COLO829 (cell line): ENCODE measurements at regions not wholly inside any gene's neighbourhood (a gene's known extent, or its start where the extent isn't known, plus 50 kb on each side); places are given as distances from the start of the nearest gene placed in this dataset.

Experiments used
- DNase-seq: peaks from one replicate; pipeline ENCODE4 v3.0.0; 2012; ENCODE audit warnings: low spot score

DNA sequence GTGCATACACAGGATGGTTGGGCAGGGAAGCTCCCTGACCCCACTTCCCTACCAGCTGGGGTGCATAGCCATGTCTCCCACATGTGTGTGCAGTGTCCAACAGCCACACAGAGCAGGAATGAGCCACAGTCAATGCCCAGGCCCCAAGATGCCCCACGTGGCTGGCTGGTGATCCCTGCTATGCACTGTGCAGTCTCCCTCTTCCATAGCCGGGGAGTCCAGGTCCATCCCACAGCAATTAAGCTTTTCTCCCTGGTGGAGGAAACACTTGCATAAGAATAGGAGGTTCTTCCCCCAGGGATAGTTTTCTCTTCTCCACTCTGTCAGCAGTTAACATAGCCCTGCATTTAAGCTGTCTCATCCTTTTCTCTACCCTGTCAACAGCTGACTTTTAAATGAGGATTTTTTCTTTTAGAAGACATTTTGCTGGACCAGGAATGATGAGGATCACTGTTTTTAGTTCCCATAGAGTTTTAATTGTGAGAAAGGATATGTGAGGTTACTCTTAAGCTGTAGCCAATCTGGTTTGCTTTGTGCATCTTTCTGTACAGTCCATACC is 396.5 kb upstream of the VWC2 start:
- no peak for DNase-seq

DNA sequence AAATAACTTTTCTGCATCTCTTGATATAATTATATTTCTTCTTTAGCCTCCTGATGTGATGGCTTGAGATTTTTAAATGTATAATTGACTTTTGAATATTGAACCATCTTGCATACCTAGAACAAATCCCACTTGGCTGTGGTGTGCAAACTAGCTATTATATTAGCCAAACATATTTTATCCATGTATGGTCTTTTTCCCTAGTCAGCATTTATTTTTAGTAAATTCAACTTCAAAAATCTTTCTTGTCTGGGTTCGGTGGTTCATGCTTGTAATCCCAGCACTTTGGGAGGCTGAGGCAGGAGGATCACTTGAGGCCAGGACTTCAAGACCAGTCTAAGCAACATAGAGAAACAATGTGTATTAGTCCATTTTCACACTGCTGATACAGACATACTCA is 386.6 kb upstream of the VWC2 start:
- no peak for DNase-seq

DNA sequence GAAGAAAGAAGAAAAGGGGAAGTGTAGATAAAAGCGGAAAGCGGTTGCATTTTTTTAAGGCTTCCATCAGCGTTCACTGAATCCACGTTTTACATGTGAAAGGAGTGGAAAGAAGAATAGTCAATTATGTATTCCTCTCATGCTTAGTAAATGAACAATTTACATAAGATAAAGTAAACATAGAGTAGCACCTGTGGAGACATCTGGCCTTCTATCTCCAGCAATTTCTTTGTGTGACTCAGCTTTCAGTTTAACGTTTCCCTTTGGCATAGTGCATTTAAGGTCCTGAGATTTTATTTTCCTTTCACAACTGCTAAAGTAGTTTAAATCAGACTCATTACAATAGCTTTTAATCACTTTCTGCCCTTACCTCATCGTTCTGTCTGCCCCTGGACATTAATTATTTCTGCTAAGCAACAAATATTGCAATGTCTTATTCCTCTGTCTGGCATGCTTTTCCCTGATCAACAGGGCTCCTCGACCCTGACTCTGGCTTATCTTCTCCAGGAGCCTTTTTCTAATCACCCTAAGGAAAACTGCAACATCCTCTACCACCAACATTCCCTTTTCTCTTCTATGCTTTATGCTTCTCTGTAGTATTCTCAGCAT is 383.5 kb upstream of the VWC2 start:
- DNase-seq = no peak

DNA sequence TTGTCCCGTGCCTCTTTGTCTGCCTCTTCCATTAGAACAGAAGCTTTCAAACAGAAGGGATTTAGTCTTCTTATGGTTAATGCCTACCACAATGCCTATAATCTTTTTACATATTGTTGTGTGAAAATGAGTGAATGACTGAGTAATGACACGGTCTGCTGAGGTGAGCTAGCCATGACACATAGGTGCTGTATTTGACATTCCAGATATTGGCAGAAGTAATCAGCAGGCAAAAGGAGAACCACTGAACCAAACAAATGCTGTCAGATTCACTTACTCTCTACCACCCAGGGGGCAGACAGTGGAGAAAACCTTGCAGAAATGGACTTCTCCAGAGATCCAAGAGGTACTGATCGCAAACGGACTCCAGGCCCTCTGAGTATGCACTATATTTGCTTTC is 377.2 kb upstream of the VWC2 start:
- no peak for DNase-seq

DNA sequence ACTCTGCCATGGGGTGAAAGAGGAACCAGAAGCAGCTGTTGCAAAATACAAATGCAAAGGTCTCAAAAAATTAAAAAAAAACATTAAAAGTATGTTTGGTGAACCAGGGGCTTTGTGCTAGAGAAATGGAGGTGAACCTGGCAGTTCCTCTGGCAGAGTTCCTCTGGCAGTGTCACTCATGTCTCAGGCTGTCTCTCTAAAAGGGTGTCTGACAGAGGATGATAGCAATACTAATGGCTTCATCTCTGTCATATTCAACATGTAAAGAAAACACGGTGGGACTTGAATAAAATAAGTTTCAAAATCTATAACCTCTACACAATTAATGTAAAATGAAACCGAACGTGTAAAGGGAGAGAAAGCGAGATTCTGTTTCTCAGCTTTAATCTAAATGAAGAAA is 375.7 kb upstream of the VWC2 start:
- no peak for DNase-seq

DNA sequence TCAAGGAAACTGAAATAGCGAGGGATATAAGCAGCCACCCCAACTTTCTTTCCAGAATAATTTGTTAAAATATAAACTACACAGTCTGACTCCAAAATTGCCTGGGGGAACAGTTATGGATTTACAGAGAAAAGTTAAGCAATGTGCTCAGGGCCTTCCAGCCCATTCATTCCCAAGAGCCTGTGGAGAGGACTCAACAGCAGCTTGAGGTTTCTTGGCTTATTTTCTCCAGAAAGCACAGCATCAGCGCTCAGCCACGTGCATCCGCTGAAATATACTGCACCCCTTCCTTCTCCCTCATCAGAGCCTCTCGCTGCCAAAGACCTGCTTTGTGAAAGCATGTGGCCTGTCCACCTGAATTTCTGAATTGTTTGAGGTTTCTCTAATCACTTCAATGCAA is 375.2 kb upstream of the VWC2 start:
- DNase-seq = no peak

DNA sequence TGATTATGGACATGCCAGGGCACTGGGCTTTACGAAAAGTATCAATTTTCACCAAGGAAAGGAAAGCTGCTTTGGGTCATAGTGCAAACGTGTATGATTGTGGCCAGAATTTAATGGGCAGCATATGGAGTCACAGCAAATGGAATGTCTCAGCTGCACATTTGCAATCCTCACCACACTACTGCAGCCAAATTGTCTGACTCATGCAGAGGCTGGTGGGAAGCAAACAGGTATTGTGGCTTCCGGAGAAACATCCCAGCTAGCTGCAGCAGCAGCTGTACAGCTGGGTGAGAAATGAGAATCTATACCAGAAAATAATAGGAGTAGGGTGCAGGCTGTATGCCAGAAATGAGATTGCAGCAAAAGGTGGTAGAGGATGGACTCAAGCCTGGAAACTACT is 374.7 kb upstream of the VWC2 start:
- DNase-seq = no peak

DNA sequence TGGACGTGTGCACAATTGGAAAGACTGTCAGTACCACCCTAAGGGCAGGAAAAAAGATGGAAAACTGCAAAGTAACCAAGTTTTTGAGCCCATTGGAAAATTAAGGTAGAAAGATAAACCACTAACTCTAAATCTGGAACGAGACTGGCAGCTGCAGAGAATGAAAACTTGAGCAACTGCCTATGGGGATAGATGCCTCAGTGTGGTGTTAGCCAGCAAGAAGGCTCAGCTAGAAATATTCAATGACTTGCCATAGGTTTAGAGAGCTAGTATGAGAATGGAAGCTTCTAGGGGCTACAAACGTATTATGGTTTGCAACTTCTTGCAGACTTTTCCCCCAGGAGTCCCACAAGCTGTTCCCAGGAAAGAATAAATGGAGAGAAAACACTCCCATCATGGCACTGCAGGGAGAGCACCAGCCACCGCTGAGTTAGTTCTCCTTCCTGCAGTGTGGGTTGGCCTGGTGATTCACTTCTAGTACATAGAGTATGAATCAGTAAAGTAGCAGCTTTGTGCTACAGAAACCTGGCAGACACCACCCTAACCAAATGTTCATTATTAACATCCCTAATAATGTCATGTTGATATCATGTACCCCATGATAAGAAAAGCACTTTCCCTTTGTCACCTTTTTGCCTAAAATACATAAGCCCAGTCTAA is 372.4 kb upstream of the VWC2 start:
- no peak for DNase-seq

DNA sequence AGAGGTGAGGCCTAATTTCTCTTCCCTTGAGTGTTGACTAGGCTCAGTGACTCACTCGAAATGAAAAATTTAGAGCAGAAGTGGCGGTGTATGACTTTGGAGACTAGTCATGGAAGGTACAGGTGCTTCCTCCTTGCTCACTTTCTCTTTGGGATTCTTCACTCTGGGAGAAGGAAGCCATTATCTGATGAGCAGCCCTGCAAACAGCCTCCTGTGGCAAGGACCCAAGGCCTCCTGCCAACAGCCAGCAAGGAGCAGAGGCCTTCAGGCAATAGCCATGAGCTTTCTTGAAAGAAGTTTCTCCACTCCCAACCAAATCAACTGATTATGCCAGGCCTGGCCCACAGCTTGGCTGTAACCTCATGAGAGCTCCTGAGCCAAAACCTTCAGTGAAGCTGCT is 369.6 kb upstream of the VWC2 start:
- no peak for DNase-seq

DNA sequence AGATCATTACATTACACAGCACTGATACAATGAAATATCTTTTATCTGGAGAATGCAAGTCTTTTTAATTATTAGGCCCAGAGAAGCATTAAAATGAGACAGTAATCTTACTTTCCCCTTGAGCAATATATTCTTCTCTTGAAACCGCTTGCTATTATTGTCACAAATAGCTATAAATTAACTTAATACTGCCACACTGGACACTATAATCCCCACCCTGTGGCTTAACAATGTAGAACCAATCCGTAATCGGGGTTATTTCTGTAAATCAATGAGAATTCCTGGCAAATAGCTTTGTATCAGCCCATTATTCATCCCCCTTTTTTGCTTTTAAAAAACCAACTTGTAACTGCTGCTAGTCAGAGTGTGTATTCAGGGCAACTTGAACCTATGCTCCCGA is 366.2 kb upstream of the VWC2 start:
- DNase-seq = no peak

DNA sequence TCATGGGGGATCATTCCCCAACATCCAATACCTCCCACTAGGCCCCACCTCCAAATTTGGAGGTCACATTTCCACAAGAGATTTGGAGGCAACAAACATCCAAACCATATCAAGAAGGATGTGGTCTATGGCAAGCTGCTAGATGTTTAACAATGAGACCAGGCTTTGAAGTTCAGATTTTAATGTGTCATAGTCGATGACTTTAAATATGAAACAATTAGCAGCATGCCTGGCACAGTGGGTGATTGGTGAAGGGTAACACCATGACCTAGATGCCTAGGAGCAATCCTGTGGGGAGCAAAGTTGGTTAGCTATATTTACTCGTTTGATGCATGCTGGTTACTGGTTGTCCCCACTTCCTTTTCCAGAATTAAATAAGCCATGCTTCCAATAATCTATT is 356.4 kb upstream of the VWC2 start:
- DNase-seq = no peak

DNA sequence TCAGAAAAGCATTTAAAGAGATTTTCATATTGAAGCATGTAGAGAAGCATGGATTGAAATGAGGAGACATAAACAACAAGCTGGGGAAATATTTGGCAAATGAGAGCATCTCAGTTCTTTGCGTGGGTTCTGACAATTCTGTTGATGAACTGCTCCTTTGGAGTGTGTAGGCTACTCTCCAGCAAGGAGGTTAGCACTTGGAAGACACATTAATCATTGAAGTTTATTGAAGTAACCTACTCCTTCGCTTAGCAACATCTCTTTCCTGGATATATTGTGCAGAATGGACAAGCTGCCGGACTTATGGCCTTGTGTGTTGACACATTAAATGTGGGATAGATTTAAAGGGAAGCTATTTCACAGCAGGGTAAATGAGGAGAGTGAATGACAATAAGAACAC is 354.5 kb upstream of the VWC2 start:
- no peak for DNase-seq

DNA sequence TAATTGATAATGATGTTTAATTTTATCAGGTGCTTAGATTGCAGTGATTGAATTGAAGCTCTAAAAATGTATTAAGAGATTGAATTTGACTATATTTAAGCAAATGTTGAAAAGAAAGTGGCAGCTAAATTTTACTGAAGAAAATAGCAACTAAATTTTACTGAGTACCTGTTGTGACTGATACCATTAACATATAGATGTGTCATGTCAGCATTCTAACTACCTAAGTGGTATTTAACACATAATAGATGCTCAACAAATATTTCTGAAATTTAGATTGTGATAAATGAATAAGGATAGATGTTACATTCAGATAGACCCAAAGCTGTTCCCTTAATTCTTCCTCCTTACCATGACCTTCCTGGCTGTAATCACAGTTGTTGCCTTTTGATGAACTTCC is 350.9 kb upstream of the VWC2 start:
- no peak for DNase-seq

DNA sequence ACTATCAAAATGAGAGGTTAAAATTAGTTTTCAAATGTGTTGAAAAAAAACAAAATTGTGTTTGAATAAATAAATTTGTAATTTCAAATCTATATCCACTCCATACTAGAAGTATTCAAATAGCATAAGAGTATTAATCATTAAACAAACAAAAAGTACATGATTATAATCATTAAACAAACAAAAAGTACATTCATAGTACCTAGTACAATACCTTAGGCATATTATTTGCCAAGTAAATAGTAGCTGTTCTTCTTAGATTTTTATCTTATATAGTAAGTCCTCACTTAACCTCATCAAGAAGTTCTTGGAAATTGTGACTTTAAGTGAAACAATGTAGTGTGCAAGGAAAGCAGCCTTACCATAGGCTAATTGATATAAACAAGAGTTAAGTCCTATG is 349.3 kb upstream of the VWC2 start:
- DNase-seq = no peak

DNA sequence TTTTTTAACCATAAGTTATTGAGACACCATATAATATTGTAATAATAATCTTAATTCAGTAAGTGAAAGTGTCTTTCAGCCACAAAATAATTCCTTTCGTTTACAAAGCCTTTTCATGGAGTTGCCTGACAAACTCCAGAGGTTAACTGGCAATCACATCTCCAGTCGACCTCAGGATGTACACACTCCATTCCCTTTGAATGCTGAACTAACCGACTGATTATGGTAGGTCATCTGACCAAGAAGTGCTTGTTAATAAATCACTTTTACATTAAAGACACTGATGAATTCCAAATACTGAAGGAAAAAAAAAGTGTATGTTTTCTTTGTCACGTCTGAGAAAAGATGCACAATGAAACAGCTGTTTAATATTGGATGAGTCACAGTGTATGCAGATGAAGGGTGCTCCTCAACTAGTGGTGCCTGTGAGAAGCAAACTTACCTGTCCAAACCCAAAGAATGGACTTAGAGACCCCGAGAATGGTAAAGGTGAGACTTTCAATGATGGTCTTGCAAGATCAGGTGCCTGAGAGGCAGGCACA is 348.1 kb upstream of the VWC2 start:
- DNase-seq = no peak

DNA sequence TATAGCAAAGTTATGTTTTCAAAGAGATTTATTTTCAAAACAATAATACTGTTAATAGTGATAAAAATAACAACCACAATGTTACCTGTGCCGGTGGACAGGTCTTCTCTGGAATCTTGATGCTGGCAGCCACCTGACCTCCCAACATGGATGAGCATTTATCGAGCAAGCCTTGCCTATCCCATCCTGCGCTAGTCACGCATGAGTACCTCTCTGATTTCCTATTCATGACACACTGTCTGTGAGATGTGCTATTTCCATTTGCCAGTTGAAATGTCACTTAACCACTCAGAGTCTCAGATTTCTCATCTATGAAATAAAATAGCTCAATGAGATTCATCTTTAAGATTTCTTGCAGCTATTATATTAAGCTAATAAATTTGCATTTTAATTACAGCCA is 341.2 kb upstream of the VWC2 start:
- DNase-seq = no peak

DNA sequence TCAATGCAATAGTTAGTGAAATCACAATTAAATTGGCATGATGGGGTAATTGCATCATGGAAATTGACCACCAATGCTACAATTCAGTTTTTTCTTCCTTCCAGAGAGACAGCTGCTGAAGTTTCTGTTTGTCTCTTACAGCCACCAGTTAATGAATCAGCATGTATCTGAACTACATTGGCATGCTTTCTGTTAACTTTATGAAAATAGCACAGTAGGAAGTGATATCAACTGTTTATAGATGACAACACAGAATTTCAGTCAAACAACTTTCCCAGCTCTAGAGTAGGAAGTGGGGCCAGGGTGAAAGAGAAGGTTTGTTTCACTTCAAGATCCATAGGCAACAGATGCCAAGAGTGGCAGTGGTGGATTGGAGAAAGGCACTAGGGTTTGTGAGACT is 339.6 kb upstream of the VWC2 start:
- no peak for DNase-seq

DNA sequence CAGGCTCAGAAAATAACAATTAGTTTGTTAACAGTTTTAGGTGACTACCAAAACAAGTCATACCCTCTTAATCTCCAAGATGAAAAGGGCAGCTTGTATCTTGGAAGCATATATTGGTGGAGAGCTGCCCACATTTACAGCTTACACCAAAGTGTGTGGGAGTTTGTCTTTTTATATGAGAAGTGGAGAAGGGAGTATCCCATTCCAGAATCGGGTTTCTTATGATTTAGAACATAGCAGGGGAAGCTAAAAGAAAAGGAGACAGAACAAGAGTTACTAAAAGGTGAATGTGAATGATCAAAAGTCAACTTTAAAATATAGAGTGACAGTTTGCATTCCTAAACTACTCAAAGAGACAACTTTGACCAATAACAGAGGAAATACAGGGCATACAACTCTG is 338.6 kb upstream of the VWC2 start:
- no peak for DNase-seq

DNA sequence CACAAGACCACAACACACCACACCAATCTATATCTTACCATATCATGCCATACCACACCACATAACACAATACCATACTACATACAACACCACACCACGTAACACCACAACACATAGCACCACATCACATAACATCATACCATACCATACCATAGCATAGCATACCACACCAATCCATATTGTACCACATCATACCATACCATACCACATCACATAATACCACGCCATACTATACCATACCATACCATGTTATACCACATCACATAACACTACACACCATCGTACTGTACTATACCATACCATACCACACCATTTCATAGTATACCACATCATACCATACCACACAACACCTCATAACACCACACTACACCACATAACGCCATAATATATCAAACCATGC is 335.2 kb upstream of the VWC2 start:
- no peak for DNase-seq

DNA sequence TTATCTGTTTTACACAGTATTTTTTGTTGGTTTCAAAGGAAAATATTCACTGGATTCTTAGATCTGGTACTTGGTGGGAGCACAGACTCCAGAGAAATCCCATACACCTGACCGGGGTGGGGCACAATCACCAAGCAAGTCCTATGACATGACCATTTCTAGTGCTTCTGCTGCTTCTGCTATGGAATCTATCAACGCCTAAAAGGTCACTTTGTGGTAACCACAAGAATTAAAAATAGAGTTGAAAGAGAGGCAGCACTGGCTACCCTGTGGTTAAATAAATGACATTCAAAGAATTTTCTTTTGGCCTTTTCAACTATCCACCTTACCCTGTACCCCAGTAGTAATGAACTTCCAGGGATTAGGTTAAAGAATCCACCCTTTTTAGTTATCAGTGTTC is 329.9 kb upstream of the VWC2 start:
- no peak for DNase-seq

DNA sequence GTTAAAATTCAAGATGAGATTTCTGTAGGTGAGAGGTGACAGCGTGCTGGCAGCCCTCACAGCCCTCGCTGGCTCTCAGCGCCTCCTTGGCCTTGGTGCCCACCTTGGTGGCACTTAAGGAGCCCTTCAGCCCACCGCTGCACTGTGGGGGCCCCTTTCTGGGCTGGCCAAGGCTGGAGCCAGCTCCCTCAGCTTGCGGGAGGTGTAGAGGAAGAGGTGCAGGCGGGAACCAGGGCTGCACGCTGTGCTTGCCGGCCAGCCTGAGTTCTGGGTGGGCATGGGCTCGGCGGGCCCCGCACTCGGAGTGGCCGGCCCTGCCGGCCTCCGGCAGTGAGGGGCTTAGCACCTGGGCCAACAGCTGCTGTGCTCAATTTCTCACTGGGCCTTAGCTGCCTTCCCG is 320.0 kb upstream of the VWC2 start:
- DNase-seq = no peak

DNA sequence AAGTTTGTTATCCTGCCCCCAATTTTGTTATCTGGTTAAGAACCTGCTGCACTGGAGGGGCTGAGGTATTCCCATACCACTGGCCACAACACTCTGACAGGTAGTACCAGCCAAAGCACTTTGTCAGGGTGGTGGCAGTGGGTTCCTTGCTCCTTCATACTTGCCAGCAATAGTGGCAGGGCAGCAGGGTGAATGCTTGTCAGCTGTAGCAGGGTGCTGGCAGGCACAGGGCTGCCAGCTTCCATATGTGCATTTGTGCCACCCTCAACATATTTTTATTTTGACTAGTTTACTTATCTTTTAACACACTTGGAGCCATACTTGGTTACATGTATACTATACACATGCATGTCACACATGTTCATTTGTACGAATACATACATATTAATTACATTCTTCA is 294.0 kb upstream of the VWC2 start:
- no peak for DNase-seq

DNA sequence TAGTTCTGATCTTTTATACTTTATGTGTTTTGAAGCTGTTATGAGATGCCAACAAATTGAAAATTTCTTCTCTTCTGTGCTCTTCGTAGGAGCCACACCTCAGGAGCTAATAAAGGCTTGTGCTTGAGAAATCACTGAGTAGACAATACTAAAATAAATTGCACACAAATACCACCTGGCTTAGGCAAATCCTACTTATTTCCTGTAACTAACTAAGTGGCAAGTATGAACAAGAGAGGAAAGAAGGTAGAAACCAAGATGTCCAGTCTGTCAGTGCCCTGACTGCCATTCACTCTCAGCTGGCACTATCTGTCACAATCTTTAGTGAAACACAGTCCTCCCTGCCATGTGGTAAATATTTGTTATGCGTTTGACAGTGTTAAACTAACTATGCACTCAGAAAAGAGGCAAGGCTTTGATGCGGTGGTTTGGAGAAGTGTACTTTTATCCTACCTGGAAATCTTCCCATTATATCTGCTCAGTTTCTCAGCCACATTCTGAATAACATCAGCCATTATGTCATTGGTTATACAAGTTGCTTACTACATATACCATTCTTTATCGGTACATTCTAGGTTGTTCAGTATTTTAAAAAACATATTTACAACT is 293.4 kb upstream of the VWC2 start:
- no peak for DNase-seq

DNA sequence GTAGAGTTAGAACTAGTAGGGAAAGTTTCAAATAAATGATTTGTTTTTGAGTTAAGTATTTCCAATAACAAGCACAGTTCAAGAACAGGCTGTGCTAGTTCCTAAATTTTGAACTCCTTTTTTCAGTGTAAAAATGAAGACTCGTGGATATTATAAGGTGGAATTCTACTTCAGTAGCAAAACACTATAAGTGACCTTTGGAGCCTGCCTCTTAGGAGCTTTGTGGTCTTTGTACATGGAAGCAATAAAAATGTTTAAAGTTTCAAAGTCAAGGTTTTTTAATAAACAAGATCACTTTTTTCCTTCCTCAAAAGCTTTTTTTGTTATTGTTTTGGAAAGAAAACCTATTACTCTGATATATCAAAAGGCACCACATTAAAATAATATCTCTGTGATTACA is 292.4 kb upstream of the VWC2 start:
- no peak for DNase-seq
